NCI-H774 (cell line): ENCODE measurements at regions not wholly inside any gene's neighbourhood (a gene's known extent, or its start where the extent isn't known, plus 50 kb on each side); places are given as distances from the start of the nearest gene placed in this dataset.

Experiments used
- DNase-seq: peaks from one replicate; lab custom pipeline; 2025; lab: John Stamatoyannopoulos, UW

GRCh38 chr7:13293264-13294002, 606.0 kb downstream of the ARL4A start:
- no peak for DNase-seq

- no peak for DNase-seq
Measured at GRCh38 chr7:13307040-13307439, 619.6 kb downstream of the ARL4A start.

GRCh38 chr7:13308423-13308822, 621.0 kb downstream of the ARL4A start:
- DNase-seq: no peak

GRCh38 chr7:13309535-13309934, 622.1 kb downstream of the ARL4A start:
- no peak for DNase-seq

- DNase-seq: no peak
Measured at GRCh38 chr7:13312307-13312706, 624.9 kb downstream of the ARL4A start.

GRCh38 chr7:13320333-13320732, 632.9 kb downstream of the ARL4A start:
- DNase-seq: no peak

- DNase-seq: no peak
Measured at GRCh38 chr7:13321316-13321715, 633.9 kb downstream of the ARL4A start.

- DNase-seq: no peak
Measured at GRCh38 chr7:13322126-13322525, 634.7 kb downstream of the ARL4A start.

- DNase-seq: no peak
Measured at GRCh38 chr7:13327669-13328068, 640.2 kb downstream of the ARL4A start.

GRCh38 chr7:13333371-13333770, 645.9 kb downstream of the ARL4A start:
- DNase-seq: no peak

GRCh38 chr7:13336227-13336626, 648.8 kb downstream of the ARL4A start:
- DNase-seq: no peak

GRCh38 chr7:13352677-13353076, 636.8 kb downstream of the ETV1 start:
- no peak for DNase-seq

GRCh38 chr7:13359656-13360055, 629.8 kb downstream of the ETV1 start:
- DNase-seq: no peak

GRCh38 chr7:13386741-13387140, 602.7 kb downstream of the ETV1 start:
- no peak for DNase-seq

- DNase-seq: no peak
Measured at GRCh38 chr7:13407911-13408310, 581.6 kb downstream of the ETV1 start.

GRCh38 chr7:13411151-13411550, 578.3 kb downstream of the ETV1 start:
- no peak for DNase-seq

GRCh38 chr7:13411636-13412035, 577.8 kb downstream of the ETV1 start:
- no peak for DNase-seq

- DNase-seq: no peak
Measured at GRCh38 chr7:13414181-13414580, 575.3 kb downstream of the ETV1 start.

GRCh38 chr7:13414661-13415107, 574.8 kb downstream of the ETV1 start:
- peak; percentile 26 for DNase-seq

- no peak for DNase-seq
Measured at GRCh38 chr7:13416071-13416470, 573.4 kb downstream of the ETV1 start.

- no peak for DNase-seq
Measured at GRCh38 chr7:13416544-13416943, 572.9 kb downstream of the ETV1 start.

GRCh38 chr7:13420726-13421125, 568.7 kb downstream of the ETV1 start:
- no peak for DNase-seq

GRCh38 chr7:13421776-13422175, 567.7 kb downstream of the ETV1 start:
- DNase-seq: no peak

- no peak for DNase-seq
Measured at GRCh38 chr7:13433946-13434345, 555.5 kb downstream of the ETV1 start.
